ENCODE measurements at regions not wholly inside any gene's neighbourhood (a gene's known extent, or its start where the extent isn't known, plus 50 kb on each side); places are given as distances from the start of the nearest gene placed in this dataset.

- TF ChIP-seq CTCF (conservative IDR thresholded peaks at IDR 0.05; ENCODE audit: low read depth in 2 of 2) (no peak), JUNB (IDR thresholded peaks at IDR 0.05; ENCODE audit: unreplicated experiment) (no peak), EZH2phosphoT487 (IDR thresholded peaks at IDR 0.05; ENCODE audit: unreplicated experiment) (no peak), EZH2 (IDR thresholded peaks at IDR 0.05; ENCODE audit: low read depth, unreplicated experiment) (no peak), POLR2AphosphoS5 (IDR thresholded peaks at IDR 0.05; ENCODE audit: low read depth) (no peak), STAT1 (IDR thresholded peaks at IDR 0.05; ENCODE audit: unreplicated experiment) (no peak), REST (IDR thresholded peaks at IDR 0.05; ENCODE audit: unreplicated experiment) (no peak), ZNF331 (CRISPR knock-in tag; IDR thresholded peaks at IDR 0.05; ENCODE audit: low read depth) (no peak)
Observed at GRCh38 chr2:780581-780980, 103.4 kb upstream of the TMEM18 start.

Measured in GM23338 (cell line).